HepG2 (cell line): ENCODE measurements at regions not wholly inside any gene's neighbourhood (a gene's known extent, or its start where the extent isn't known, plus 50 kb on each side); places are given as distances from the start of the nearest gene placed in this dataset.

Source experiments
- ATAC-seq: fragments of 200-7000 bp; cut with Tn5 transposase; 3 replicates; pipeline ENCODE4 v1.9.1; 2020; ENCODE audit warnings: mild to moderate bottlenecking, moderate library complexity
- BruUV-seq: library from RNA; stranded (reverse); fragments of 400-500 nt; replicated peaks from 2 replicates; lab custom pipeline; 2021; lab: Mats Ljungman, UMichigan
- CTCF ChIA-PET: fragments of 300-600 bp; formaldehyde crosslinking; extraction: SDS; loops from one replicate; lab custom pipeline; 2021; ENCODE audit warnings: low total read pairs, inconsistent platforms, low intra/inter-chr PET ratio; lab: Yijun Ruan, JAX
- POLR2A ChIA-PET: fragments of 350-600 bp; sonication (Branson Sonifier 250); formaldehyde crosslinking; loops from one replicate; lab custom pipeline; 2020; ENCODE audit warnings: antibody characterized with exemption, inconsistent platforms; lab: Yijun Ruan, JAX
- DNase-seq: peaks from one replicate; pipeline ENCODE4 v3.0.0-alpha.2; 2015; ENCODE audit warnings: low spot score
- FAIRE-seq: peaks from 3 replicates; lab custom pipeline; 2011; peaks lifted over from hg19 to GRCh38; lab: Jason Lieb, UNC
- H2AFZ ChIP-seq: one replicate; pipeline ENCODE4 v1.6.1; 2011; ENCODE audit warnings: low read length, inconsistent platforms
- H3K27ac ChIP-seq: fragments of 300-600 bp; 3 replicates; pipeline ENCODE4 v1.8.0; 2011; ENCODE audit warnings: mixed run types, mild to moderate bottlenecking, mixed read lengths, low read length, inconsistent platforms; ENCODE audit not compliant: insufficient read depth; ENCODE audit errors: extremely low read length
- H3K27me3 ChIP-seq, 2 experiments: fragments of 200-600 bp in 1 of 2; 2 replicates in 1 of 2; 3 replicates in 1 of 2; pipeline versions ENCODE4 v1.6.0 to v1.8.0; 2011; ENCODE audit warnings: low read length in 2 of 2, mild to moderate bottlenecking in 2 of 2, moderate library complexity in 2 of 2, inconsistent platforms in 1 of 2; ENCODE audit not compliant: insufficient read depth in 2 of 2, control insufficient read depth in 1 of 2
- H3K36me3 ChIP-seq, 2 experiments: fragments of 200-600 bp in 1 of 2; replicated peaks in 1 of 2; 2 replicates in 1 of 2; 3 replicates in 1 of 2; pipeline versions ENCODE4 v1.5.1 to v1.8.0; 2011; ENCODE audit warnings: low read length in 2 of 2, inconsistent platforms in 1 of 2; ENCODE audit not compliant: insufficient read depth in 2 of 2, control insufficient read depth in 1 of 2
- H3K4me1 ChIP-seq: 2 replicates; pipeline ENCODE4 v1.5.1; 2012; ENCODE audit warnings: low read length, inconsistent platforms; ENCODE audit not compliant: insufficient read depth
- H3K4me2 ChIP-seq: 2 replicates; pipeline ENCODE4 v1.6.0; 2011; ENCODE audit warnings: low read depth, low read length, inconsistent platforms
- H3K4me3 ChIP-seq, 3 experiments: fragments of 200-600 bp in 1 of 3; sonication (generic), shearing (Covaris generic) in 1 of 3; replicated peaks in 1 of 3; 2 replicates each; pipeline ENCODE4 v1.5.1; 2011 to 2016; ENCODE audit warnings: low read length in 3 of 3, inconsistent platforms in 2 of 3, low read depth in 2 of 3, mild to moderate bottlenecking in 2 of 3, control low read depth in 1 of 3, mixed read lengths in 1 of 3; ENCODE audit not compliant: insufficient read depth in 1 of 3
- H3K79me2 ChIP-seq: one replicate; pipeline ENCODE4 v1.6.1; 2011; ENCODE audit warnings: low read length, inconsistent platforms; ENCODE audit not compliant: insufficient read depth
- H3K9ac ChIP-seq: 2 replicates; pipeline ENCODE4 v1.6.0; 2011; ENCODE audit warnings: mild to moderate bottlenecking, low read depth, low read length, inconsistent platforms; ENCODE audit not compliant: insufficient read depth
- H3K9me3 ChIP-seq: 2 replicates; pipeline ENCODE4 v1.5.1; 2012; ENCODE audit warnings: mild to moderate bottlenecking, low read length
- H4K20me1 ChIP-seq: 2 replicates; pipeline ENCODE4 v1.6.0; 2011; ENCODE audit warnings: inconsistent platforms, mild to moderate bottlenecking, low read length, moderate library complexity; ENCODE audit not compliant: insufficient read depth
- EHMT2 ChIP-seq: fragments of 200-600 bp; sonication (generic); IDR thresholded peaks from 2 replicates; pipeline ENCODE4 v1.7.0; 2017; ENCODE audit warnings: antibody characterized with exemption, low read depth, low read length, borderline replicate concordance
- FLYWCH1 ChIP-seq: sonication (generic); formaldehyde crosslinking; IDR thresholded peaks from 2 replicates; pipeline ENCODE4 v1.8.1; 2023; ENCODE audit warnings: mild to moderate bottlenecking, missing genetic modification reagents
- FOXO1 ChIP-seq: sonication (generic); formaldehyde crosslinking; IDR thresholded peaks from 2 replicates; pipeline ENCODE4 v1.4.0; 2020; ENCODE audit warnings: missing genetic modification reagents
- NR1H2 ChIP-seq: sonication (generic); formaldehyde crosslinking; IDR thresholded peaks from 2 replicates; pipeline ENCODE4 v1.8.1; 2022; ENCODE audit warnings: low read depth, missing genetic modification reagents, borderline replicate concordance
- SP5 ChIP-seq: IDR thresholded peaks from 2 replicates; pipeline ENCODE4 v1.6.1; 2016; ENCODE audit warnings: low read depth, borderline replicate concordance
- ZBED4 ChIP-seq: sonication (generic); formaldehyde crosslinking; IDR thresholded peaks from 2 replicates; pipeline ENCODE4 v1.4.0; 2020; ENCODE audit warnings: missing genetic modification reagents, borderline replicate concordance
- ZGPAT ChIP-seq: IDR thresholded peaks from 2 replicates; pipeline ENCODE4 v1.6.1; 2016; ENCODE audit warnings: mild to moderate bottlenecking
- ZNF710 ChIP-seq: sonication (generic); formaldehyde crosslinking; IDR thresholded peaks from 2 replicates; pipeline ENCODE4 v1.5.0; 2020; ENCODE audit warnings: mild to moderate bottlenecking, missing genetic modification reagents, borderline replicate concordance
- ZSCAN5A ChIP-seq: sonication (generic); formaldehyde crosslinking; IDR thresholded peaks from 2 replicates; pipeline ENCODE4 v1.8.0; 2022; ENCODE audit warnings: mild to moderate bottlenecking, missing genetic modification reagents, borderline replicate concordance
- WGBS: methylation state at CpG from one replicate; pipeline ENCODE4 v1.1.6; 2017; ENCODE audit warnings: low lambda C conversion rate; 5-methylcytosine and 5-hydroxymethylcytosine counted together
- in situ Hi-C: cut with HindIII; loops from 2 replicates; pipeline ENCODE4 v1.10.0; 2017; ENCODE audit warnings: low pct_unique_long_range_greater_than_20kb; ENCODE audit not compliant: extremely low pct_ligation_motif_present
- intact Hi-C: fragments of 100-400 bp; cut with micrococcal nuclease; formaldehyde crosslinking; loops from one replicate; pipeline ENCODE4 v1.10.0; 2022; ENCODE audit not compliant: unreplicated experiment

GRCh38 chr3:152538518-152538917 is 269.8 kb downstream of the MBNL1 start:
- Histone ChIP-seq H3K36me3 (no peaks in the 10 kb centered on the region), H3K27me3 (no peaks in the 10 kb centered on the region), H3K4me3 (no peak overlapping the region), H3K27ac (no peak overlapping the region), H4K20me1 (no peaks in the 10 kb centered on the region), H3K9me3 (no peaks in the 10 kb centered on the region), H3K4me1 (no peaks in the 10 kb centered on the region), H2AFZ (no peak overlapping the region), H3K9ac (no peak overlapping the region), H3K79me2 (no peaks in the 10 kb centered on the region), H3K4me2 (no peak overlapping the region)
- CTCF ChIA-PET, result no interaction called here
- intact Hi-C loops, result no loop called here
- no TSS peak for BruUV-seq
- ATAC-seq, result no peak
- in situ Hi-C loops, result no loop called here
- whole genome bisulfite sequencing, result 0% methylated on average over 1 of the region's 1 CpG
- POLR2A ChIA-PET, result no interaction called here
- no peak for TF ChIP-seq NR1H2 (CRISPR knock-in tag)
- TF ChIP-seq FOXO1 (CRISPR knock-in tag), result no peak
- no peak for FAIRE-seq
- DNase-seq, result no peak

- H3K9me3 ChIP-seq, result no peaks in the 10 kb centered on the region
- POLR2A ChIA-PET, result no interaction called here
- no peak overlapping the region for H3K4me2 ChIP-seq
- FAIRE-seq (no peak), ATAC-seq (peak; percentile 90), DNase-seq (peak; percentile 9)
- H3K36me3 ChIP-seq, result no peaks in the 10 kb centered on the region
- no TSS peak for BruUV-seq
- CTCF ChIA-PET, result no interaction called here
- H3K4me3 ChIP-seq, result no peak overlapping the region
- H2AFZ ChIP-seq, result no peak overlapping the region
- intact Hi-C loops (no loop called here), in situ Hi-C loops (no loop called here)
- no peaks in the 10 kb centered on the region for H3K4me1 ChIP-seq
- no peak overlapping the region for H3K9ac ChIP-seq
- no peaks in the 10 kb centered on the region for H3K27me3 ChIP-seq
- 0% methylated on average over 2 of the region's 2 CpGs for WGBS
- H4K20me1 ChIP-seq, result no peaks in the 10 kb centered on the region
- H3K79me2 ChIP-seq, result no peaks in the 10 kb centered on the region
- no peak overlapping the region for H3K27ac ChIP-seq
- TF ChIP-seq ZNF710, result no peak
- TF ChIP-seq SP5 (CRISPR knock-in tag), result no peak
- no peak for TF ChIP-seq ZGPAT (CRISPR knock-in tag)
- TF ChIP-seq ZBED4, result no peak
- TF ChIP-seq EHMT2, result no peak
- no peak for TF ChIP-seq FLYWCH1 (CRISPR knock-in tag)
- no peak for TF ChIP-seq ZSCAN5A (CRISPR knock-in tag)
These were observed 270.5 kb downstream of the MBNL1 start for GRCh38 chr3:152539191-152539764.
